ENCODE measurements at regions not wholly inside any gene's neighbourhood (a gene's known extent, or its start where the extent isn't known, plus 50 kb on each side); places are given as distances from the start of the nearest gene placed in this dataset.
"Not testable (repeated sequence)": the region's sequence is repeated elsewhere in the genome, so short reads cannot be mapped to it uniquely, and the experiment has no call there.

GRCh38 chr6:120355822-120356221 lies 978.5 kb downstream of the TBC1D32 start:
- no peak for DNase-seq (ENCODE audit: low spot score)

GRCh38 chr6:120354452-120355098 lies 979.7 kb downstream of the TBC1D32 start:
- DNase-seq (ENCODE audit: low spot score): no peak

- DNase-seq (ENCODE audit: low spot score): no peak
Measured at GRCh38 chr6:120352491-120352890, 981.8 kb downstream of the TBC1D32 start.

- no peak for DNase-seq (ENCODE audit: low spot score)
Measured at GRCh38 chr6:120348926-120349325, 985.4 kb downstream of the TBC1D32 start.

- no peak for DNase-seq (ENCODE audit: low spot score)
Measured at GRCh38 chr6:120328521-120328920, 979.0 kb upstream of the MAN1A1 start.

GRCh38 chr6:120320481-120321162 lies 971.1 kb upstream of the MAN1A1 start:
- DNase-seq (ENCODE audit: low spot score): no peak

- no peak for DNase-seq (ENCODE audit: low spot score)
Measured at GRCh38 chr6:120304223-120304622, 954.7 kb upstream of the MAN1A1 start.

- DNase-seq (ENCODE audit: low spot score): no peak
Measured at GRCh38 chr6:120303527-120303926, 954.0 kb upstream of the MAN1A1 start.

GRCh38 chr6:120302041-120302440 lies 952.5 kb upstream of the MAN1A1 start:
- DNase-seq (ENCODE audit: low spot score): no peak

GRCh38 chr6:120290964-120291363 lies 941.4 kb upstream of the MAN1A1 start:
- DNase-seq (ENCODE audit: low spot score): no peak

GRCh38 chr6:120282005-120282404 lies 932.4 kb upstream of the MAN1A1 start:
- no peak for DNase-seq (ENCODE audit: low spot score)

GRCh38 chr6:120279466-120280167 lies 930.1 kb upstream of the MAN1A1 start:
- DNase-seq (ENCODE audit: low spot score): no peak

GRCh38 chr6:120278689-120279396 lies 929.3 kb upstream of the MAN1A1 start:
- DNase-seq (ENCODE audit: low spot score): no peak

- no peak for DNase-seq (ENCODE audit: low spot score)
Measured at GRCh38 chr6:120274547-120274946, 925.0 kb upstream of the MAN1A1 start.

GRCh38 chr6:120273411-120273810 lies 923.9 kb upstream of the MAN1A1 start:
- no peak for DNase-seq (ENCODE audit: low spot score)

- DNase-seq (ENCODE audit: low spot score): no peak
Measured at GRCh38 chr6:120272038-120272437, 922.5 kb upstream of the MAN1A1 start.

- not testable (repeated sequence) for DNase-seq (ENCODE audit: low spot score)
Measured at GRCh38 chr6:120268256-120268655, 918.7 kb upstream of the MAN1A1 start.

- DNase-seq (ENCODE audit: low spot score): no peak
Measured at GRCh38 chr6:120262354-120262753, 912.8 kb upstream of the MAN1A1 start.

GRCh38 chr6:120260636-120261035 lies 911.1 kb upstream of the MAN1A1 start:
- DNase-seq (ENCODE audit: low spot score): no peak

- no peak for DNase-seq (ENCODE audit: low spot score)
Measured at GRCh38 chr6:120254651-120255050, 905.1 kb upstream of the MAN1A1 start.

GRCh38 chr6:120248451-120248850 lies 898.9 kb upstream of the MAN1A1 start:
- DNase-seq (ENCODE audit: low spot score): no peak

GRCh38 chr6:120237221-120237620 lies 887.7 kb upstream of the MAN1A1 start:
- no peak for DNase-seq (ENCODE audit: low spot score)

GRCh38 chr6:120230008-120230407 lies 880.4 kb upstream of the MAN1A1 start:
- DNase-seq (ENCODE audit: low spot score): no peak
